H1 (cell line): ENCODE measurements at regions not wholly inside any gene's neighbourhood (a gene's known extent, or its start where the extent isn't known, plus 50 kb on each side); places are given as distances from the start of the nearest gene placed in this dataset.

Experiments
- BACH1 ChIP-seq: IDR thresholded peaks from 2 replicates; pipeline ENCODE4 v1.6.1; 2012; ENCODE audit warnings: low read length, improper control_type of control experiment
- FOSL1 ChIP-seq: IDR thresholded peaks from 2 replicates; pipeline ENCODE4 v1.6.1; 2011; ENCODE audit warnings: mild to moderate bottlenecking, low read depth, low read length, moderate library complexity; ENCODE audit not compliant: insufficient read depth
- KDM1A ChIP-seq: fragments of 200-600, 300-600 bp; sonication (generic); IDR thresholded peaks from 2 replicates; pipeline ENCODE4 v1.7.1; 2016; ENCODE audit warnings: mild to moderate bottlenecking, low read length, borderline replicate concordance
- KDM4A ChIP-seq: IDR thresholded peaks from one replicate; pipeline ENCODE4 v1.7.1; 2012; ENCODE audit warnings: low read depth, mild to moderate bottlenecking, moderate library complexity, low read length, inconsistent platforms; ENCODE audit not compliant: severe bottlenecking
- MAFK ChIP-seq: IDR thresholded peaks from 2 replicates; pipeline ENCODE4 v1.6.1; 2012; ENCODE audit warnings: low read depth, mild to moderate bottlenecking, improper control_type of control experiment, low read length
- NRF1 ChIP-seq: IDR thresholded peaks from 2 replicates; pipeline ENCODE4 v1.6.1; 2011; ENCODE audit warnings: mild to moderate bottlenecking, low read depth, low read length, improper control_type of control experiment
- TAF7 ChIP-seq: optimal IDR thresholded peaks from 2 replicates; pipeline ENCODE3; 2011; ENCODE audit warnings: low read depth, mild to moderate bottlenecking, inconsistent platforms, low read length, moderate library complexity, borderline replicate concordance
- TF ChIP-seq, protein P1 (sequence below): fragments of 300-600 bp; sonication (generic); IDR thresholded peaks from 2 replicates; pipeline ENCODE4 v1.7.1; 2012; ENCODE audit warnings: low read length, moderate library complexity, mild to moderate bottlenecking, inconsistent platforms; ENCODE audit not compliant: insufficient replicate concordance

DNA sequence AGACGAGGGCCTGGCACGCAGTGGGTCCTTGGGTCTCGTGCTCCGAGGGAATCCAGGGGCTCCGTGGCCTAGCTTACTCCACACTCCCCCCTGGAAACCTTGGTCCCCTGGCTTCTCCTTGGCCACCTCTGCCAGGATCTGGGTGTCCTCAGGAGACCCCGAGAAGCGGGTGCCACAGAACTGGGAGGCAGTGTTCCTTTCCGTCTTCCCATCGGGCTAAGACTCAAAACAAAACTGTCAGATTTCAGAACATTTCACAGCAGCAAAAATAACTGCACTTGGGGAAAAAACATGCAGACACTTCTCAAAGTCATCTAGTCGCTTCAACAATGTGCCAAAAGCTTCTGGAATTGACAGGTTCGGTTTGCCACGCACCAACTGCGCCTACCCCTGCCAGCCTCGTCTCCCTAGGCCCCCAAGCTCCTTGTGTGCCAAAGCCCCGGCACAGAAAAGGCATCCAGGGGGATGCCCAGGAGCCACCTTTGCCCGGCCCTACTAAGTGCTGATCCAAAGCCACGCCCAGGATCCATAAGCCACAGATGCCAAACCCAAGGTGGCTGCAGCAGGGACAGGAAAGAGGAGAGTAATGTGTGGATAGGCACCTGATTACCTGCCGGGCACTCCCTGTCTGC lies 58.4 kb upstream of the DIO3 start (continued):
- TF ChIP-seq, protein P1, sequence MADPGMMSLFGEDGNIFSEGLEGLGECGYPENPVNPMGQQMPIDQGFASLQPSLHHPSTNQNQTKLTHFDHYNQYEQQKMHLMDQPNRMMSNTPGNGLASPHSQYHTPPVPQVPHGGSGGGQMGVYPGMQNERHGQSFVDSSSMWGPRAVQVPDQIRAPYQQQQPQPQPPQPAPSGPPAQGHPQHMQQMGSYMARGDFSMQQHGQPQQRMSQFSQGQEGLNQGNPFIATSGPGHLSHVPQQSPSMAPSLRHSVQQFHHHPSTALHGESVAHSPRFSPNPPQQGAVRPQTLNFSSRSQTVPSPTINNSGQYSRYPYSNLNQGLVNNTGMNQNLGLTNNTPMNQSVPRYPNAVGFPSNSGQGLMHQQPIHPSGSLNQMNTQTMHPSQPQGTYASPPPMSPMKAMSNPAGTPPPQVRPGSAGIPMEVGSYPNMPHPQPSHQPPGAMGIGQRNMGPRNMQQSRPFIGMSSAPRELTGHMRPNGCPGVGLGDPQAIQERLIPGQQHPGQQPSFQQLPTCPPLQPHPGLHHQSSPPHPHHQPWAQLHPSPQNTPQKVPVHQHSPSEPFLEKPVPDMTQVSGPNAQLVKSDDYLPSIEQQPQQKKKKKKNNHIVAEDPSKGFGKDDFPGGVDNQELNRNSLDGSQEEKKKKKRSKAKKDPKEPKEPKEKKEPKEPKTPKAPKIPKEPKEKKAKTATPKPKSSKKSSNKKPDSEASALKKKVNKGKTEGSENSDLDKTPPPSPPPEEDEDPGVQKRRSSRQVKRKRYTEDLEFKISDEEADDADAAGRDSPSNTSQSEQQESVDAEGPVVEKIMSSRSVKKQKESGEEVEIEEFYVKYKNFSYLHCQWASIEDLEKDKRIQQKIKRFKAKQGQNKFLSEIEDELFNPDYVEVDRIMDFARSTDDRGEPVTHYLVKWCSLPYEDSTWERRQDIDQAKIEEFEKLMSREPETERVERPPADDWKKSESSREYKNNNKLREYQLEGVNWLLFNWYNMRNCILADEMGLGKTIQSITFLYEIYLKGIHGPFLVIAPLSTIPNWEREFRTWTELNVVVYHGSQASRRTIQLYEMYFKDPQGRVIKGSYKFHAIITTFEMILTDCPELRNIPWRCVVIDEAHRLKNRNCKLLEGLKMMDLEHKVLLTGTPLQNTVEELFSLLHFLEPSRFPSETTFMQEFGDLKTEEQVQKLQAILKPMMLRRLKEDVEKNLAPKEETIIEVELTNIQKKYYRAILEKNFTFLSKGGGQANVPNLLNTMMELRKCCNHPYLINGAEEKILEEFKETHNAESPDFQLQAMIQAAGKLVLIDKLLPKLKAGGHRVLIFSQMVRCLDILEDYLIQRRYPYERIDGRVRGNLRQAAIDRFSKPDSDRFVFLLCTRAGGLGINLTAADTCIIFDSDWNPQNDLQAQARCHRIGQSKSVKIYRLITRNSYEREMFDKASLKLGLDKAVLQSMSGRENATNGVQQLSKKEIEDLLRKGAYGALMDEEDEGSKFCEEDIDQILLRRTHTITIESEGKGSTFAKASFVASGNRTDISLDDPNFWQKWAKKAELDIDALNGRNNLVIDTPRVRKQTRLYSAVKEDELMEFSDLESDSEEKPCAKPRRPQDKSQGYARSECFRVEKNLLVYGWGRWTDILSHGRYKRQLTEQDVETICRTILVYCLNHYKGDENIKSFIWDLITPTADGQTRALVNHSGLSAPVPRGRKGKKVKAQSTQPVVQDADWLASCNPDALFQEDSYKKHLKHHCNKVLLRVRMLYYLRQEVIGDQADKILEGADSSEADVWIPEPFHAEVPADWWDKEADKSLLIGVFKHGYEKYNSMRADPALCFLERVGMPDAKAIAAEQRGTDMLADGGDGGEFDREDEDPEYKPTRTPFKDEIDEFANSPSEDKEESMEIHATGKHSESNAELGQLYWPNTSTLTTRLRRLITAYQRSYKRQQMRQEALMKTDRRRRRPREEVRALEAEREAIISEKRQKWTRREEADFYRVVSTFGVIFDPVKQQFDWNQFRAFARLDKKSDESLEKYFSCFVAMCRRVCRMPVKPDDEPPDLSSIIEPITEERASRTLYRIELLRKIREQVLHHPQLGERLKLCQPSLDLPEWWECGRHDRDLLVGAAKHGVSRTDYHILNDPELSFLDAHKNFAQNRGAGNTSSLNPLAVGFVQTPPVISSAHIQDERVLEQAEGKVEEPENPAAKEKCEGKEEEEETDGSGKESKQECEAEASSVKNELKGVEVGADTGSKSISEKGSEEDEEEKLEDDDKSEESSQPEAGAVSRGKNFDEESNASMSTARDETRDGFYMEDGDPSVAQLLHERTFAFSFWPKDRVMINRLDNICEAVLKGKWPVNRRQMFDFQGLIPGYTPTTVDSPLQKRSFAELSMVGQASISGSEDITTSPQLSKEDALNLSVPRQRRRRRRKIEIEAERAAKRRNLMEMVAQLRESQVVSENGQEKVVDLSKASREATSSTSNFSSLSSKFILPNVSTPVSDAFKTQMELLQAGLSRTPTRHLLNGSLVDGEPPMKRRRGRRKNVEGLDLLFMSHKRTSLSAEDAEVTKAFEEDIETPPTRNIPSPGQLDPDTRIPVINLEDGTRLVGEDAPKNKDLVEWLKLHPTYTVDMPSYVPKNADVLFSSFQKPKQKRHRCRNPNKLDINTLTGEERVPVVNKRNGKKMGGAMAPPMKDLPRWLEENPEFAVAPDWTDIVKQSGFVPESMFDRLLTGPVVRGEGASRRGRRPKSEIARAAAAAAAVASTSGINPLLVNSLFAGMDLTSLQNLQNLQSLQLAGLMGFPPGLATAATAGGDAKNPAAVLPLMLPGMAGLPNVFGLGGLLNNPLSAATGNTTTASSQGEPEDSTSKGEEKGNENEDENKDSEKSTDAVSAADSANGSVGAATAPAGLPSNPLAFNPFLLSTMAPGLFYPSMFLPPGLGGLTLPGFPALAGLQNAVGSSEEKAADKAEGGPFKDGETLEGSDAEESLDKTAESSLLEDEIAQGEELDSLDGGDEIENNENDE: no peak
- no peak for TF ChIP-seq KDM4A
- TF ChIP-seq BACH1: no peak
- no peak for TF ChIP-seq MAFK
- TF ChIP-seq KDM1A: no peak
- TF ChIP-seq FOSL1: no peak
- TF ChIP-seq TAF7: no peak
- TF ChIP-seq NRF1: no peak
